NCI-H2196 (cell line): ENCODE measurements at regions not wholly inside any gene's neighbourhood (a gene's known extent, or its start where the extent isn't known, plus 50 kb on each side); places are given as distances from the start of the nearest gene placed in this dataset.
A peak's percentile ranks its signal among the peaks of the same experiment; 100 is the strongest.
"Not testable (repeated sequence)": the region's sequence is repeated elsewhere in the genome, so short reads cannot be mapped to it uniquely, and the experiment has no call there.

Experiments used
- DNase-seq: peaks from one replicate; lab custom pipeline; 2025; ENCODE audit not compliant: unreplicated experiment; lab: John Stamatoyannopoulos, UW

DNA sequence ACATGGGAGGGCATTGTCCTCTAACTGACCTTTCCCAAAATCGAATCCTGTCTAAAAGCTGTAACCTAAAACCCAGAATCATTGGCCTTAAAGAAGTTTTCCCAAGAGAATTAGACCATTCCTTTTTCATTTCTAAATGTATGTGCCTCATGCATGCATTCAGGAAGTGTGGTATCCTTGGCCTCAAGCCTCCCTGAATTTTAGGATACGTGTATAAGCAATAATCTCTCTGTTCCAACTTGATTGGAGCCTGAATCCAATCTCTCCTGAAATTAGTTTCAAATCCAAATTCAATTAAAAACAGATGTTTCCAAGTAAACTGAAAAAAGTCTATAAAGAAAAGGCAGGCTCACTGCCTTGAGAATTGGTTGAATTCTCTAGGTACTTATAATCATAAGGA is 86.0 kb upstream of the VEPH1 start:
- no peak for DNase-seq

DNA sequence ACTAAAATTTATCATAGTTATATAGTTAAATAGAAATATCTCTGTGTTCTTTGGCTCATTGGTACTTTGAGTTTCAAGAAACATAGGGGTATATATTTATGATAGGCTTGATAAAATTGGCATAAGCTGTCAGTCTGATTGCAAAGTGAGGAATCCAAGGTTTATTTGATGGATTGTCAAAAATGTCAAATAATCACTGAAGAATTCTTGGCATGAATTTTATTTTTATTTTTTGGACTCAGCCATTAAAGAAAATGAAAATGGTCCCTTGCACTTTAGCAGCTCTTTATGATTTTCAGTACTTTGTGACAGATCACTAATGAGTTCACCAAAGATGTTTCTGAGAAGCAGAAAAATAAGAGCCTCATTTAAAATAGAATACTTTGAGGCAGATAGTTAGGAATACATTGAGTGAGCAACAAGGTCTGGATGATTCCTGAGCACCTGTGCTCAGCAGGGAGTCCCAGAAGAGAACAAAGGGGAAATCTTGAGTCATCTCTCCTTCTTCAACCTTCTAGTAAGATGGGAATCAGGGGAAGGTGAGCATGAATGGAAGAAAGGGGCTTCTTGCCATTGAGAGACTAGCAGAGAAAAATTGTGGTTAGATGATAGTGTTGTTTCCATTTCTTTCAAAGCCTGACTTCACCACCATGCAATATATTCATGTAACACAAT is 85.3 kb upstream of the VEPH1 start:
- DNase-seq, result no peak

DNA sequence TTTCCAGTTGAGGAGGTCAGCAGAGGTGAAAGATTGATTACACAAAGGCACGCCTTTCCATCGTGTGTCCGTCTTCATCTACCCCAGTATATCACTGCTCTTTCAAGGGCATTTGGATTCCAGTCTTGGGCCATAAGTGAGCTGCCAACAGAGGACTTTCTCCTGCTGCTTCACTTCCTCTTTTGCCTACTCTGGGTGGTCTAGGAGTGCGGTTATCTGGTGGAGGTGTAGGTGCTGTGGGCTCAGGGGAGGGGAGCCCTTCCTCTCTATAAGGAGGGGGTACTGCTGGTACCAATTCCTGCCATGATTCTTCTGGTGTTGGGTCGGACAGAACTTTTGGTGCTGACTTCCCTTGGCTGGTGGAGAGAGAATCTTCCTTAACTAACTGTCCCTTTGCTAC is 83.1 kb upstream of the VEPH1 start:
- DNase-seq, result no peak

DNA sequence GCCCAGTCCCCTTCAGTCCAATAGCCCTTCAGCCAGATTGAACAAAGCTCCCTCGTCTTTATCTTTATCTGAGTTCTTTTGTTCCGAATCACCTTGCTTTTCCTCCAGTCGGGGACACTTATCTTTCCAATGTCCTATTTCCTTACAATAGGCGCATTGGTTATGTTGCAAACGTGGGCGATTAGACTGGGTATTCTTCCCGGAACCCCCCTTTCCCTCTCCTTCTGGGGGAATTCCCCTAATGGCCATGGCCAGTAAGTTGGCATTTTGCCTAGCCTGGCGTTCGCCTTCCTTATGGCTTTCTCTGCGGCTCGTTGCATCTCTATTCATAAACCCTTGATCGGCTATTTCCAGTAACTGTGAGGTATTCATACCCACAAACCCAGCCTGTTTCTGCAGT is 82.2 kb upstream of the VEPH1 start:
- DNase-seq, result peak; percentile 20

DNA sequence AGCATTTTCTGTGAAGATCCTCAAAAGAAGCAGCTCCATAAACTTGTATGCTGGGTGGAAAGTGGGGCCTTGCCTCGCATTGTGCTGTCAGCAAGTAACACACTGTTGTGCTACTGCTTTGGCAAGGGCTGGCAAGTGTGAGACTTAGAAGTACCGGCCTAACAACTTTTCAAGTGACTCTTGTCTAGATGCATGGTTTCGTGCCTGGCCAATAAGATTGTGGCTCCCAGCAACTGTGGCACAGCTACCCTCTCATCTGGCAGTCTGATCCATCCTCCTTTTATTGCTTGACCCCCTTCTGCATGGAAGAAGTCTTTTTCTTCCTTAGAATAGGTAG is 79.4 kb upstream of the VEPH1 start:
- no peak for DNase-seq

DNA sequence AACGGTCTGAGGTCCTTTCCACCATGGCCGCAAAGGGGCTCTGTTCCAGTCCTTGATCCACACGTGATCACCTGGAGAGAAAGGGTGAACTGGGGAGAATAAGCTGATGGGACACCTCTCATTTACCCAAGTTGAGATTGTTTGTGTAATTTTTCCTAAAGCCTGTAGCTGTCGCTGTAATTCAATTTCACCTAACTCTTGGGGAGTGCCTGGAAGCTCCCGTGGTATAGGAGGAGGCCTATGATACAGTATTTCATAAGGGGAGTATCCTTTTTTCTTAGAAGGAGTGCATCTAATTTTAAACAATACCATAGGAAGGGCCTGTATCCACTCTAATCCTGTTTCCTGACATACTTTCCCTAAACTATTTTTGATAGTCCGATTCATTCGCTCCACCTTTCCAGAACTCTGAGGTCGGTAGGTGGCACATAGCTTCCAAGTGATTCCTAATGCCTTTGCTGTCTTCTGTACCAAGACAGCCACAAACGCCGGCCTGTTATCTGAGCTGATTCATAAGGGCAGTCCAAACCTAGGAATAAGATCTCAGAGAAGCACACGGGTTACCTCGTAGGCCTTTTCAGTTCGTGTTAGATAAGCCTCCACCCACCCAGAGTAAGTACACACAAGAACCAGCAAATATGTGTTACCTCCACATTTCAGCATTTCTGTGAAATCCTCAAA is 78.9 kb upstream of the VEPH1 start:
- not testable (repeated sequence) for DNase-seq

DNA sequence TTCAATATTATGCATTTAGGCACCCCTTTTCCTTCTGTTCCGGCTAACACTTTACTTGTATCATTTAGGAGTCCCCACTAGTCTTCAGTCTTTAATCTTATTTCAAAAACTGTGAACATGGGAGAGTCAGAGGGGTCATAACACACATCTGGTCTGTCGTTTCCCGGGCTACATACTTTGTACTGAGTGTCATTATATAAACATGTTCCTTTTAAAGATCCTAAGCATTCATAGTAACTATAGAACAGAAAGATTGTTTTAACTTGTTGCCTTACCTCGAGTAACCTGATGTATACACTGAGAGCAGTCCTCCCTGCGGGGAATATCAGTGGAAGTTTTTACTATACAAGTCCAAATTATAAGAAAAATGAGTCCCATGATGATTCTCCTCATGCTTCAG is 78.2 kb upstream of the VEPH1 start:
- DNase-seq, result no peak

DNA sequence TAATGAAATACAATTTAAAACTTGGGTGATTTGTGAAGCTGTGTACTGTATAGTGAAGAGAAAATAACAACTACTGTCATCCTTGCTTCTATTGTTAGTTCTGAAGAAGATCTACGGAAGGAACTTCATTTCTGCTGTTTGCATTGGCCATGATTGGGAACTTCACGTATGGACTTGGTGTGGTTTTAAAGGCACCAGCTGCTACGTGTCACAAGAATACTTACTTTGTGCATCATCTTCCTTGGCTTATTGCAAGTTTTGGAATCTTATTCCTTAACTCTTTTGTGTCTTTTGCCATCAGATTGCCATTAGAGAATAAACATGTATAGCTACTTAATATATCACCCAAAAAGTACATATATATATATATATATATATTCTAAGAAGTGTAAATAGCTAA is 75.0 kb upstream of the VEPH1 start:
- no peak for DNase-seq

DNA sequence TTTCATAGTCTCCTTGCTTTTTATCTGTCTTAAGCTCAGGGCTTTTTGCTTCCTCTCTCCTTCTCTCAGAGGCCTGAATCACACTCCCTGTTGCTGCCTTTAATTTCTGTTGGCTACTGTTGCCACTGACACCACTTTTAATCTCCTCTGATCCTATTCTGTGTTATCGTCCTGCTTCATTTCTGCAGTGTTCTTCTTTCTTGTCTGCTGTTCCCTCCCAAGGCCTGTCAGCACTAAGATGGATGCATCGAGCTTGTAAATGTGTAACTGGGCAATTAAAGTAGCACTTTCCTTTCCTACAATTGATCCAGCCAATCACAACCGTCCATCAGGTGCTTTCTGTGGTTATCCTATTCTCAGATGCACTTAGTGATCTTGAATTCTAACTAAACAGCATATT is 71.3 kb upstream of the VEPH1 start:
- DNase-seq, result no peak

DNA sequence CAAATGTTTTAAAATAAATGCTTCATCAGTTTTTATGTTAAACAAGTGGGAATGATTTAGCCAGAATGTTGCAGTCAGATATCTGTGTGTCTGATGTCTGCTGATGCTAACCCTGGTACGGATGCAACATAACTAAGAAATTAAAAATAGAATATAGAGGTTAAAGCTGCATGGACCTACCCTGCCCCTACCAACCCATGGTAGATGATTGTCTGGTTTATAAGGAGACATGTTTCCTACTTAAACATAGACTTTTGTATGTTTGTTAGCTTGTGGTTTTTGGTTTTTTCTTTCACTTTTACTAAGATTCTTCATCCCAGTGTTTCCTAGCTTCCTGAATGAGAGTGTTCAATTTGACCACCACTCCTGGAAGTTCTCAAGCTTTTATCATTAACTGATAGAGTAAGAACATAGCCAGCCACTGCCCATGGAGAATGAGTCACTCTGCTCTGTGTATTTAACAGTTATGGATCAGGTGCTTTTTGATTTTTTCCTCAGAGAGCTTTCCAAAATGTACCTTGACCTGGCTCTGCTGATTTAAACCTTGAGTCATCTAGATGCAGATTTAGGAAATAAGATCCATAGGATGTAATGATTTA is 70.7 kb upstream of the VEPH1 start:
- no peak for DNase-seq

DNA sequence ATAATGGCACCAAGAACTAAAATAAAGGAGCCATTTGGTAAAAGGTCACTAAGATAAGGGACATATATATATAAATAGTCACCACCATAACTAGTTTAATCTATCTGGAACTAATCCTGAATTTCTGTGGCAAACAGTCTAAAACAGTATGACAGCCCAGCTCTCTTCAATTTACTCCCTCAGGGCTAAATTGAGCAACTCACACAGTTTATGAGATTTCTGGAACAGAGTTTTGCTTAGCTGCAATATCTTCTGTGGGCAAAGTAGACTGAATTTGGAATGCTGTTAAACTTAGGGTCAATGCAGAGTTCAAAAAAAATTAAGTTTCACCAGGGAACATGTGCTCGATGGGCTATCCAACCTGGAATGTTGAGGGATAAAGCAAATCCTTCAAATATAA is 70.1 kb upstream of the VEPH1 start:
- DNase-seq, result no peak

DNA sequence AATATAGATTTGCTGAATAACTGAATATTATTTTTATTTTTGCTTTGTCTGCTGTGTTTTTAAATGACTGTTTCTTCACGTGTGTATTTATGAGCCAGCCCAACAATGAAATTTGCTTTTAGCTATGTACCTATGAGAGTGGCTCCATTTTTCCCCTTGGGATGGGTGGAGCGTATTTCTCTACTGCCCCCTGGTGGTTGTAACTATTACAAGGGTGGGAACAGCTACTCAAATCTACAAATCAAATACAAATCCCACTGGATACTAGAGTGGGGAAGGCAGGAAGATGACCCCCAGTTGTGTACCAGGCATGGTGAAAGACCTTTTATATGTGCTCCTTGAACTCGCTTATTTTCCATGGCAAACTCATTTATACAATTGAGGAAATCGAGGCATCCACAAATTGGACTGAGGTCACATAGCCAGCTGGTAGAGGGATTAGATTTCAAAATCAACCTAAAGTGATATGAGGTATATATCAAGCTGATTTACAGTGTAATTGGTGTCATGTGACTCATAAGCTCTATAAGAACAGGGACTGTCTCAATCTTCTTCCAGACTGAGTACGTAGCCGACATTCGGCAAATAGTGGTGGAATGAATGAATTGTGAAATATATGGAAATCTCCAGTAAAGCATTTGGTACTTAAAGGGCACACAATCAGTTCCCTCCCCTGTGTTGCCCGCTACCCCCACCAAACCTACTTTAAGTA is 69.5 kb upstream of the VEPH1 start:
- DNase-seq, result peak; percentile 65

DNA sequence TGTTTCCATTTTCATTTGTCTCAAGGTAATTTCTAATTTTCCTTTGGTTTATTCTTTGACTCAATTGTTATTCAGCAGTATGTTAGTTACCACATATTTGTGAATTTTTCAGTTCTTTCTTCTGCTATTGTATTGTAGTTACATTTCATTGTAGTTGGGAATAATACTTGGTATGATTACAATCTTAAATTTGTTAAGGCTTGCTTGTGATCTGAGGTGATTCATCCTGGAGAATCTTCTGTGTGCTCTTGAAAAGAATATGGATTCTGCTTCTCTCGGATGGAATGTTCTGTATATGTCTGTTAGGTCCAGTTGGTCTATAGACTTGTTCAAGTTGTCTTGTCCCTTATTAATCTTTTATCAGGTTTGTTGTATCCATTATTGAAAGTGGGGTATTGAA is 63.4 kb upstream of the VEPH1 start:
- DNase-seq, result no peak

DNA sequence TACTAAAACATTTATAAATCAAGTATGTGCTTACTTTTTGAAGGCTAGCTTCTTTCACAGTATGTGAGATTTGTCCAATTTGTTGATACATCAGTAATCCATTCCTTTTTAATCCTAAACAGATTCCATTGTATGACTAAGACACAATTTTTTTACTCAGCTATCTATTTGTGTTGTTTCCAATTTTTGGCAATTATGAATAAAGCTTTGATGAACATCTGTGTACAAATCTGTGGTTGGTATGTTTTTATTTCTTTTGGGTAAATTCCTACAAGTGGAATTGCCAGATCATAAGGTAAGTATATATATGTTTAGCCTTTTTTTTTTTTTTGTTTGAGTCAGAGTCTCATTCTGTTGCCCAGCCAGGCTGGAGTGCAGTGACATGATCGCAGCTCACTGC is 56.2 kb upstream of the VEPH1 start:
- no peak for DNase-seq
